RKO (cell line): ENCODE measurements at regions not wholly inside any gene's neighbourhood (a gene's known extent, or its start where the extent isn't known, plus 50 kb on each side); places are given as distances from the start of the nearest gene placed in this dataset.

Source experiments
- DNase-seq: peaks from one replicate; pipeline ENCODE4 v3.0.0-alpha.2; 2016; ENCODE audit warnings: low spot score

DNA sequence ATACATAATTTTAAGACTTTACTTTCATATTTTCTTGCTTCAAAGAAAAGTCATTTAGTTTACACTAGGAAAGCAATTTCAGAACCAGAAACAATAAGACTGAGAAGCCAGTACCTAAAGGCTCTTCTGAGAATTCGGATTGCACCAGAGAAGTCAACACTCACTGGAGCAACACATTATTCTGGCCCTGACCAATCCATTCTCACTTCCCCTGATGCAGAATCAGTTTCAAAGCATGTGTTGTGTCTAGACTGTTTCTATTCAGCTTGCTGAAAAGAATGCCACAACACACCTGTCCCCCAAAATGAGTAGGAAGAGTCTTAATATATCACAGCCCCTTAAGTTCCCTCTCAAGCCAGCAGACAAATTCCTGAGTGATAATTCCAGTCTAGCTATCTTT, 1074.3 kb upstream of the TENM4 start:
- DNase-seq = no peak

DNA sequence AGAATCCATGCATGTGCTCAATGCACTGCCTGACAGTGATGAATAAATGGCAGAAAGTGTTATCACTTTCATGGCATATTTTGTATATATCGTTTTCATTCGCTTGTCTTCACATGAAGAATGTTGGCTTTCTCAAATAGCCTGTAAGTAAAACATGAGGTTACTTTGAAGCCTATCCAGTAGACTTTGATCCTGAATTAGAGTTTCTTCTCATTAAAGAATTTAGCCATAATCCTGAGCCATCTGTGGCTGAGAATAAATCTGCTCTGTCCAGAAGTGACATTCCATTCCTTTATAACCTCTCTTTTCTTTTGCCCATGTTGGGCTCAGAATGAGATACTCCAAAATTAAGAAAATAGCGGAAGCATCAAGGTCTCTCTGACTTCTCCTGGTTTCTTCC, 1071.7 kb upstream of the TENM4 start:
- DNase-seq = no peak

DNA sequence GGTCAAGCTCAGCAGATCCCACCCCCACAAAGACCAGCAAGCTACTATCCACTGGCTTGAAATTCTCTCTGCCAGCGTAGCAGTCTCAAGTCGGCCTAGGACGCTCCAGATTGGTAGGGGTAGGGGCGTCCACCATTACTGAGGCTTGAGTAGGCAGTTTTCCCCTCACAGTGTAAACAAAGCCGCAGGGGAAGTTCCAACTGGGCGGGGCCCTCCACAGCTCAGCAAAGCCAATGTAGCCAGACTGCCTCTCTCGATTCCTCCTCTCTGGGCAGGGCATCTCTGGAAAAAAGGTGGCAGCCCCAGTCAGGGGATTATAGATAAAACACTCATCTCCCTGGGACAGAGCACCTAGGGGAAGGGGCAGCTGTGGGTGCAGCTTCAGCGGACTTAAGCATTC, 1064.9 kb upstream of the TENM4 start:
- DNase-seq = no peak

DNA sequence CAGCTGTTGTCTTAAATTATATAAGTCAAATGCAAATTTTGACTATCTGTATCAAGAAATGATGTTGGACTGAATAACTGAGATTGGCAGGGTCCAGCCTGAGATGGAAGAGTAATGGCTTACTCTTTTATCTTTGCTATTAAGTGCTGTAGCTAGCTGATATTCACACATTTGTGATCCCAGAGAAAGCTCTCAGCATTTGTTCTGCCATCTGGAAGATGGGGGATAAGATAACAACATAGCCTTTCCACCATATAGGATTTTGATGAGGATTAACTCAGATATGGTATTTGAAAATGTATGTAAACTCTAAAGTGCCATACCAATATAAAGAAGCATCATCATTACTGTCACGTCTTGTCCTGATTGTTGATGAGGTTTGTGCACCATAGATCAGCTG, 1063.2 kb upstream of the TENM4 start:
- DNase-seq = no peak

DNA sequence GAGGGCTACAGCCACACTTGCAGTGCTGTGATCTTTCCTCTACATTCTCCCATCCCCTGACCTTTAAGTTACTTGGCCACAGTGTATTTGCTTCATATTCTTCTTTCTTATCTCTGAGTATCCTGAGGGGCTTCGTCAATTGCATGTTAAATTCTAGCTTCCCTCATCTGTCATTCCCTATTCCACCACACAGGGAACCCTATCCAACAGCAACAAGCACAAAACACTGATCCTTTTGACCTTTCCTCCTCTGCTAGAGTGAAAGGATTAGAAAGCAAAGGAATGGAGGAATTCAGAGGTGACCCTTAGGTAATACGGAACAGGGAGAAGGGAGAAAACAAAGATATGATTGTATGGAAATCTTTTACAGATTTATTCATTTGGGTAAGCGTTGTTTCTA, 1061.7 kb upstream of the TENM4 start:
- no peak for DNase-seq

DNA sequence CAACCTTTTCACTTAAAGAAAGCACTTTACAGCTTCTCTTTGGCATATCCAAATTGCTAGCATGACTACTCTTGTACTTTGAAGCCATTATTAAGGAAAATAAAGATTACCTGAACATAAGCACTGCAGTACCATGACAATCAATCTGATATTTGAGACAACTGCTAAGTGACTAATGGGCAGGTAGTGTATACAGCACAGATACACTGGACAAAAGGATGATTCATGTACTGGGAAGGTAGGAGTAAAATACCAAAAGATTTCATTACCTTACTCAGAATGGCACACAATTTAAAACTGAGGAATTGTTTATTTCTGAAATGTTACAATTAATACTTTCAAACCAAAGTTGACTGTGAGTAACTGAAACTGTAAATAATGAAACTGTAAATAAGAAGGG, 1054.3 kb upstream of the TENM4 start:
- no peak for DNase-seq

DNA sequence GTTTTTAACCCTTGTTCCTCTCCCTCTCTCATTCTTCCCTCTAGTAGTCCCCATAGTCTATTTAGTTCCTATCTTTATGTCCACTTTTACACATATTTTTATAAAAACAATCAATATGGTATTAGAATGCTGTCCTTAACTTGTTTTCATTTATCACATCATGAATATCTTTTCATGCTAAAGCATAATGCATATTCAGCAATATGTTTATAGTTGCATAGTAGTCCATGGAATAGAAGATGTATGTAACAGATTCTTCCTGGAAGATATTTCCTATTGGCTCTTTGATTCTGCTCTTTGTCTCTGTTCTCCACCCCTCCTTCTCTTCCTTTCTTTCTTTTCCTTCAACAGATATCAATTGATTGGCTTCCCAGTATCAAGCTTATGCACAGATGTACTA, 1047.1 kb upstream of the TENM4 start:
- no peak for DNase-seq

DNA sequence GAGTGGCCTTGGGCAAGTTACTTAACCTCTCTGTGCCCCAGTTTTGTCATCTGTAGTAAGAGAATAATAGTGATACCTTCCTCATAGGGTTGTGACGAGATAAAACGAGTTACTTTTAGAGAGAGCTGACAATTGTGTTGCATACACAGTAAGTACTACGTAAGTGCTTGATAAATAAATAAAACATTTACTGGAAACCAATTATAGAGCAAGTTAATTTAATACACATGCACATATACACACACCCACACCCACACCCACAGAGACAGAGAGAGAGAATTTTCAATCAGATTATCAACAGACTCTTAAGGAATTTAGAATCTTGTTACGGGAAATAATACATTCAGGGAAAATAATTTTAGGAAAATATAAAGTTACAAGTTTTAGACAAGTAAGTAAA, 1045.8 kb upstream of the TENM4 start:
- no peak for DNase-seq

DNA sequence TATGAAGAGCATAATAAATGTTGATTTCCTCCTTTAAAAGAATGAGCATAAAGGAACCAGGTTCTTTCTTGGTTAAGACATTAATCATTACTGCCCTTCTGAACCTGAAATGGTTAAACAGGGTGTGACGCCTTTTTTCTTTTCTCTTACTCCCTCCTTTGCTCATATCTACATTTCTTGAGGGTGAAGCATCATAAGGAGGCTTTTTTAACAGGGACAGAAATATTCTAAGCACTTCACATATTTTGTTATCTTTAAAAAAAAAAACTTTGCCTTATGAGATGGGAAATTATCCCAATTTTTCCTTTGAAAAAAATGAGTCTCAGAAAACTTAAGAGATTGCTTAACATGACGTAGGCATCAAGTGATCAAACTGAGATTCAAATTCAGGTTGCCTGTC, 1036.3 kb upstream of the TENM4 start:
- DNase-seq = no peak

DNA sequence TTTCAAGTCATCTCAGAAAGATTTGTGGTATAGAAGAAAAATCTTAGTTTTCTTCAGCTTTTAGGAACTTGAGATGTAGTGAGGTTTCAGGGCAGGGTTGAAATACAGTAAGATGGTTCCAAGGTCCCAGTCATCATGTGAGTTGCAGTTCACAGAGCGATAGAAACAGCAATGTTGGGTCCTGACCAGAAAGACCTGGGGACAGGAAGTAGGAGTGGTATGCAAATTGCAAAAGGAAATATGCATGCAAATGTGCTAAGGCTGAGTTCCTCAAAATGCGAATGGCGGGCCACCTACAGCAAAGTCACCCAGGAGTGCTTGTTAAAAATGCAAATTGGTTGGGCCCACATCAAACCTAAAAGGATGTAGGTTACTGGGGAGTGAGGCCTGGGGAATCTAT, 1032.7 kb upstream of the TENM4 start:
- no peak for DNase-seq

DNA sequence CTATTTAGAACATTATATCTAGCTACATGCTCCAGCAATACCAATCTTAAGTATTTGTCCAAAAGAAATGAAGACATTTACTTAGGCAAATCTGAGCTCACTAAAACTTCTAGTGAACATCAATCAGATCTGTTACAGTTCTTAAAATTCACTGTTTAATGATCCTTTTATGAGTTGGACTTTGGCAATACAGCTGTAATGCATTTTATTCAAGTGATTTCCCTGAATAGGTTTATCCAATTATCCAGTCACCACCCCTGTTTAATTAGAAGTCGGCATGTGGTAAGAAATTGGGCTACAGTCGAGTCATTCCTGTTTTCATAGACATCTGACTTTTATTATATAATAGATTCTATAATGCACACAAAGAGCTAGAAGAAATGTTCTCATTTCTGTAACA, 1029.0 kb upstream of the TENM4 start:
- no peak for DNase-seq

DNA sequence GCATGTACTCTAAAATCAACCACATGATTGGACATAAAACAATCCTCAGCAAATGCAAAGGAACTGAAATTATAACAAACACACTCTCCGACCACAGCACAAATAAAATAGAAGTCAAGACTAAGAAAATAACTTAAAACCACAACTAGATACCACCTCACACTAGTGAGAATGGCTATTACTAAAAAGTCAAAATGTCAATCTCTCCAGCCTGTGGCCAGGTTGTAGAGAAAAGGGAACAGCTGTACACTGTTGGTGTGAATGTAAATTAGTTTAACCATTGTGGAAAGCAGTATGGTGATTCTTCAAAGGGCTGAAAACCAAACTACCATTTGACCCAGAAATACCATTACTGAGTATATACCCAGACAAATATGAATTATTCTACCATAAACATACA, 1025.7 kb upstream of the TENM4 start:
- DNase-seq = no peak

DNA sequence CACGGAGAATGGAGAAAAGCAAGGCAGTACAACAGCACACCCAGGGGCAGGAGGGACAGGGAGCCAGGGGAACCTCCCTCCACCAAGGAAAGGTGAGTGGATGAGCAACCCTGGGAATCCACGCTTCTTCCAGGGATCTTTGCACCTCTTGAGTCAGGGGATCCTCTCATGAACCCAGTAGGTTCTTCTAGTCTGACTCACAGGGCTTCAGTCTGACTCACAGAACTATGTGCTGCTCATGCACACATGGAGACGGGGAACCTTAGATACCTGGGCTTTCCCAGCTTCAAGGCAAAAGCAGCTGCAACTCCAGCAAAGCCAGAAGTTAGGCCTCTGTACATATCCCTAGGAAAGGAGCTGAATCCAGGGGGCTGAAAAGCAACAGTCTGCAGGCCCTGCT, 1021.4 kb upstream of the TENM4 start:
- DNase-seq = no peak

DNA sequence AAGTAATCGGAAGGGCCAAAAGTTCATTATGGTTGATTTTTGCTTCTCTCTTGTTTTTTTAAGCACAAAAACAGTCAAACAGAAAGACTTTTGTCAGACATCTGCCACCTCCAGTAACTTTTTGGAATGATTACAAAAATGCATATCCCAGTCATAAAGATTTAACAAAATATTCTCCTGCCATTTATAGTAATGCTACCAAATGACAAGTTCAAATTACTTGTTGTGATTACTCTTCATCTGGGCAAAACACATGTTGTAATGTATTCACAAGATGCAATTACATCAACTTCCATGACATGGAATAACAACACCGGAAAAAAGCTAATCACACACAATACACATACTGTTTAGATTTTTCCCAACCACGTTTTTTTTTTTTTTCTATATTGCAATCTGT, 1017.5 kb upstream of the TENM4 start:
- no peak for DNase-seq

DNA sequence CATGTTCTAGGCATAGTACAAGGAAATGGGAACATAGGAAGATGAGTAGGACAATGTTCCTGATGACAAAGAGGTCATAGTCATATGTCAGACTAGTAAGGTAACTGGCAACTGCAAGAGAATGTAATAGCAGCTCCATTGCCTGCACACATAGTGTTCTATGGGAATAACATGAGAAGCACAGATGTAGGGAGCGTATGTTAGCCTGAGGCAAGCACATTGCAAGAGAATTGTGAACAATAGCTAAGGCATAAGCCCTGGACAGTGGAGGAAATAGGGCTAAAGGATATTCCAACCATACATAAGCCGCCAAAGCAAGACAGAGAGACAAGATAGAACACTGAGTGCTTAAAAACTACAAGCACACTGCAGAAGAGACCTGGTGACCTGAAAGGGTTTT, 1017.0 kb upstream of the TENM4 start:
- DNase-seq = no peak

DNA sequence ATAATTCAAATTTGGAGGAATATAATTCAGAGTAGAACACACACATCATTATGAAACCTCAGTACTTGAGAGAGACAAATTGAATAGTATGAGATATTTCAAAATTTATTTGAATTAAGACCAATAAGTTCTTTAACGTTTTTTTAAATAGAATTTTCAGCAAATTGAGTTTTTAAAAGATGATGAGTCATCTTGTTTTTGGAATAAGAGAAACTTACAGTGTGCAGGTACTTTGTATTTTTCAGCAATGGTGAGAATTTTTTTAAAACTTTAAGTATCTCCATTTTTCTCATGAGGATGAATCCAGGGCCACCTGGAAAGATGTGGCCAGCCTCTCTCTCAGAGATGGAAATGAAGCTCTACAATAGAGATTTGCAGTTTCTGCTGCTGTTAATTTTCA, 1015.0 kb upstream of the TENM4 start:
- no peak for DNase-seq

DNA sequence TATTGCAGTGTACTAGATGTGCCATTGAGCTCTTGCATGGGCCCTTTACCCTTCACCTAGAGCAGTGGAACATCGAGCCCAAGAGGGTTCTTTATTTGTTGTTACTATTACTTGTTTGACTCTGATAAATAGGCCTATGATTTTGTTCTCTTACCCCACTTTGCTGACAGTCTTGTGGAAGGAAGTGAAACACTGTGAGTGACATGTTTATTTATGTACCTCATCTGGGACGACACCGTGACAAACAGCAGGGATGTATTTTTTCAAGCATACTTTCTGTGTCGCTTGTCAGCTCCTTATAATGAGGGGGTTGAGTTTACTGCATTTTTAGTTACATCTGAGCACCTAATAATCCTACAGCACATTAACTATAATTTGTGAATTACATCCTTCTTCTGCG, 1010.3 kb upstream of the TENM4 start:
- DNase-seq = no peak

DNA sequence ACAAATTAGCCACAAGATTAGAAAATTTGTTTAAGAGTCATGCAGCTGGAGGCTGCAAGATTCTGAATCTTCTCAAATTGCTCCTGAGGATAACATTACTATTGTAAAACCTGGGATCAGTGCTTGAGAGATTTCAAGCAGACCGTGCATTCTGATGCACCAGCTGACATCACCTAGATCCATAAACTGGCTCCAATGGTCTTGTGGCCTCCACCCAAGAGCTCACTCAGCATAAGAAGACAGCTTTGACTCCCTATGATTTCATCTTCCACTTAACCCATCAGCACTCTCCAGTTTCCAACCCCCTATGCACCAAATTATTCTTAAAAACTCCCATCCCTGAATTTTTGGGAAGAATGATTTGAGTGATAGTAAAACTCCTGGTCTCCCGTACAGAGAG, 1007.9 kb upstream of the TENM4 start:
- no peak for DNase-seq

DNA sequence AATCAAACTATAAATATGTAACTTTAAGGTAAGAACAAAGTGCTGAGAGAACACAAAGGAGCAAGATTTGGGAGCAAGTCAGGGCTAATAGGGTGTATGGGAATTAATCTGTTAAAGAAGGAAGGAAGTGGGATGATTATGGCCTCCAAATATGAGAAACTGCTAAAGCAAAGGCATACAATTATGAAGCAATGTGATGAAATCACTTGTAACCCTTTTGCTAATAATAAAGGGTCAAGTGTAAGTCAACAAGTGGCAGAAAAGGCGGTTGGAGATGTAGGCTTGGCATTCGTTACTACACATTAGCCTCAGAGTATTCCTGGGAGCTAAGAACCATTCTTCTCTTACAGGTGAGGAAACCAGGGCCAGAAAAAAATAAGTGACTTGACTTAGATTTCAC, 1002.3 kb upstream of the TENM4 start:
- no peak for DNase-seq

DNA sequence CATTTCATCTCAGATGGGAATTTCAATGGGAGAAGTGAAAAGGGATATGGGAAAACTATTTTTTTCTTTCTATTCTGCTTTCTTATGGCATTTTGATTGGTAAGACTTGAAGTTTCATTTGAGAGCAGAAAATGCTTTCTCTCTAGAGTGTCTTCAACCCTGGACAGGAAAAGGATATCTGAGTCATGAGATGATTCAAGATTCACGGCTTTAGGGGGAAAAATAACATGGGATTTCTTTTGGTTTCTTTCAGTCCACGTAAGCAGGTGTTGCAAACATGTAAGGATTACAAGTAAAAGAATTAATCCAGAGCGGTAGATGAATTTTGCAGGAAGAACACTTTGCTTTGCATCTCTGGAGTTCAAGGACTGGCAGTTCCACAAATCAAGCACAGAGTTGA, 1001.0 kb upstream of the TENM4 start:
- no peak for DNase-seq

DNA sequence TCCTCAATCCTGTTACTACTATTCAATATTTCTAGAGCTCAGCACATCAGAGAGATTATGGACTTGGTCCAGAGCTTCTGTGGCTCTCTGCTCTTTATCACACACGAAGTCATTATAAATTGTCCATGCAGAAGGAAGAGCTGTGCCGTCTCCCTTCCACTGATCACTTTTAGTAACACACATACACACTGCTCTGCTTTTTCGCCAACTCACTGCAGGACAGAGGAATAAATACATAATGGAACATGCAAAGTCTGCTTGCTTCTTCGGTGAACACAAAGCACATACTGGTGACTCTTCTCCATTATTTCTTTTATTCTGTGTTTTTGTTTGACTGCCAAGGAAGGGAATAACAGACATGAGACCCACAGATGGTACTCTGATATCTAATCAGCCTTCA, 1000.0 kb upstream of the TENM4 start:
- DNase-seq = no peak

DNA sequence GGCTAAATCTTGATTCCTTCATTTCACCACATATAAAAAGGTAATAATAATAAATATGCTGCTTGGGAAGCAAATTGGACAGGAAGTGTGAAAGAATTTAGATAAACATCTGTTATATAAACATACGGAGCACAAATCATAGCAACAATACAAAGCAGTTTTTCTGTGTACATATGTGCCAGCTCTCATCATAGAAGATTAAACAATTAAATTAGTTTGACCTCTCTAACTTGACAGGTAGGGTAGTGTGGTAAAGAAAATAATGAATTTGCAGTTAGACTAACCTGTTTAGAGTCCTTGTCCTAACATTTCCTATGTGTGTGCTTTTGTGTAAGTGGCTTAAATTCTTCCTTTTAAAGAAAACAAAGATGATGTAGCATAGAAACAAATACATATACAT, 995.7 kb upstream of the TENM4 start:
- no peak for DNase-seq

DNA sequence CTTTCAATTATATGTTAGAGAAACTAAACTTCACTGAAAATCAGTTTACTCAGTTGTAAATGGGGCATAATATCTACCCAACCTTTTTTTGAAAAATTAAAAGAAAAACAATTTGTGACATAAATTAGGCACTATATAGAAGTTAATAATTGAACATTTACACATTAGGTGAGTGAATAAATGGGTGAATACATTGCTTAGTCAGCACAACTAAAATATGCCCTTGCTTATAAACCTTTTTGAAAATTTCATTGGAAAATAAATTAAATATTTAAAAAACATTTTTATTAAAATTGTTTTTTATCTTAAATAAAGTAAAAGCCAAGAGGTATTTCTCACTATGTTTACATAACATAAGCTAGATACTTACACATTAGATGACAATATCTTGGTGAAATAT, 994.5 kb upstream of the TENM4 start:
- no peak for DNase-seq

DNA sequence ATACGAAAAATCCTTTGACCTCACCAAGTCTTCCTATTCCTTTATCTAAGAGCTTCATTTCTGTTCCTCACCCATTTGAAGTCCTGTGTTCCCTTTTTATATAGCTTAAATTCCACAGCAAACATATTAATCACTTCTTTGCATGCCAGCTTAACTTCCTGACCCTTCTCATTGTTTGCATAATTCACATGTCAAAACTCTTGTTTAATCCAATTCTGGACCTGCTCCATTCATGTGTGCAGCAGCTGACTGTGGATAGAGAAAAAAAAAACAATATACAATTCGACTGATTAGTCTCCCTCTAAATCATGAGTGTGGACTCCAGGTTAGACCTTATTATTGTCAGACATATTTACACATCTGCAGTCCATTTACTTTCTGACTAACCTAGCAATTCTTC, 991.2 kb upstream of the TENM4 start:
- no peak for DNase-seq

DNA sequence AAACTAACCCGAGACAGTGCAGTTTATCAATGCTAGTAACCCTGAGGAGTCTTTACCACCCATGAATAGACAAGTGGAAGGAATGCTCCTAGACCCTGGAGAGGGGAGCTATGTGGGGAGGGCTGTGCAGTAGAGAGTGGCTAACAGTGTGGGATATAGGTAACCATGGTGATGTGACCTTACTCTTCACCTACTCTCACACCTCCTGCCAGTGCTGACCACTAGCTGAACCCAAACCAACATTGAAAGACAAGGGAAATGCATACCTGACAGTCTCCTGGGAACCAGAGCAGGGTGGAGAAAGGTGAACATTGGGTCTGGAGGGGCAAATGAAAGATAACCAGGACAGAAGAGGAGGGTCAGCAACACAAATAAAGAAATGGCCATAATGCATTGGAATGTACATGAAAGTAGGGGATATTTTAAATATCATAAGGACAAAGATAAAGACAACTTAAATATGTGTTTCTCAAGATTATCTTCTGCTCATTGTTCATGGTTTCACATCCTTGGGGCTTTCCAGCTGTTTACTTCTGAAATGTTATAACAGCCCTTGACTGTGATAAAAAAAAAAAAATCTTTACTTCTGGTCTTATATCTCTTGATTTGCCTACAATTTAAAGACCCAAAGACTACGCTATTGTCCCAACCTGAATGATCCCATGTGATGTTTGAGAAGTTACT, 983.3 kb upstream of the TENM4 start:
- no peak for DNase-seq
